ENCODE measurements at regions not wholly inside any gene's neighbourhood (a gene's known extent, or its start where the extent isn't known, plus 50 kb on each side); places are given as distances from the start of the nearest gene placed in this dataset.

- ChIA-PET CTCF (no interaction called here), POLR2A (ENCODE audit: low non-redundant PET) (no interaction called here)
- DNase-seq (ENCODE audit: low spot score) = no peak
- TF ChIP-seq CTCF (conservative IDR thresholded peaks at IDR 0.05; ENCODE audit: low read depth) = no peak
- H3K27ac ChIP-seq = no peak overlapping the region
Measured at GRCh38 chr2:34179511-34179910, 580.4 kb upstream of the FAM98A start.

DNA sequence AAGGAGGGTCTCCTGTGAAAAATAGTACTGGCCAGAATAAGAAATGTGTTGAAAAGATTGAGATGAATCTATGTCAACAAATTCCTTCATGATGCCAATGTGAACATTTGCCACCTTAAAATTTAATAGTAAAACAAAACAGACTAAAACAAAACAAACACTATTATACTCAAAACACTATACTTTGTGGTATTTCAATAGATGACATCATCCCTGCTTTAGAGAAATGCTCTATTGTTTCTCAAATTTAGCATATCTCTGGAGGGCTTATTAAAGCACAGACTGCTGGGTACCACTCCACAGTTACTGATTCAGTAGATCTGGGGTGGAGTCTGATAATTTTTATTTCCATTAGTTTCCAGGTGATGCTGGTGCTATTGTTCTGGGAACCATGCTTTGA is 579.4 kb upstream of the FAM98A start:
- no peak for DNase-seq (ENCODE audit: low spot score)
- TF ChIP-seq CTCF (conservative IDR thresholded peaks at IDR 0.05; ENCODE audit: low read depth) = no peak
- ChIA-PET CTCF (no interaction called here), POLR2A (ENCODE audit: low non-redundant PET) (no interaction called here)
- no peak overlapping the region for H3K27ac ChIP-seq

DNA sequence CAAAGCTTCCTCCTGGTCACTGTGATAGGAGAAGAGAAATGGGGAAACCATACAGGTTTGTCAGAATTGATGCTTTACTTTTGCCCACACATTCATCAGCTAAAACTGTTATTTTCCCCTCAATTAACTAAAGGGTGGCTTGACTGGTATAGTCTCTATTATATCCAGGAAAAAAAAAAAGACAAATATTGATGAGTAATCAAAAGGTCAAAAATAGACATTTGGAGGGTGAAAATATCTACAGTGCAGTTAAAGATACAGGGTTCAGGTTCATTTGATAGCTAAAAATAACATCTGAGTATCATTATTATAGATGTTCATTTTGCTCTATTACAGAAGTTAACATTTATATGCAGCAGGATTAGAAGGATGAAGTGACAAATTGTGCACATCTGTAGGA is 577.6 kb upstream of the FAM98A start:
- no peak for DNase-seq (ENCODE audit: low spot score)
- TF ChIP-seq CTCF (conservative IDR thresholded peaks at IDR 0.05; ENCODE audit: low read depth) = no peak
- no peak overlapping the region for H3K27ac ChIP-seq
- ChIA-PET POLR2A (ENCODE audit: low non-redundant PET) (no interaction called here), CTCF (no interaction called here)

DNA sequence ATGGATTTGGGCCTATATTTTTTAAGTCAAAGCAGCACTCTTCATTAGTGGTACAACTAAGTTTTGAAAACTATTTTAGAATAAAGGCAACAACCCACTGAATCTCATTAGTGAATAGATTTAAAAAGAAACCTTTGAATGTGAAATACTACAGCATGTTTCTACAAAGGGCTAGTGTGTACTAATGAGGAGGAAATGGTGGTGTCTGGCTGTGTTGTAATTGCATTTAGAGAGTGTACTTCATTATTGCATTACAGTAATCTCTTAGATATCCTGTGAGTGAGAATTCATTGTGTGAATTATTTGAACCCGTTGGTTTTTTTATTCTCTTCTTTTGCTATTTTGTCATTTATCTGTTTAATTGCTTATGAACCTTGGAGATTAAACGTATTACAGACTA is 575.4 kb upstream of the FAM98A start:
- ChIA-PET CTCF (interaction anchor here (0.6 kb wide), 1 partner anchor 36 kb away, joined by 4 read pairs; no protein-coding TSS in a partner anchor), POLR2A (ENCODE audit: low non-redundant PET) (no interaction called here)
- no peak for DNase-seq (ENCODE audit: low spot score)
- no peak overlapping the region for H3K27ac ChIP-seq
- TF ChIP-seq CTCF (conservative IDR thresholded peaks at IDR 0.05; ENCODE audit: low read depth) = no peak

DNA sequence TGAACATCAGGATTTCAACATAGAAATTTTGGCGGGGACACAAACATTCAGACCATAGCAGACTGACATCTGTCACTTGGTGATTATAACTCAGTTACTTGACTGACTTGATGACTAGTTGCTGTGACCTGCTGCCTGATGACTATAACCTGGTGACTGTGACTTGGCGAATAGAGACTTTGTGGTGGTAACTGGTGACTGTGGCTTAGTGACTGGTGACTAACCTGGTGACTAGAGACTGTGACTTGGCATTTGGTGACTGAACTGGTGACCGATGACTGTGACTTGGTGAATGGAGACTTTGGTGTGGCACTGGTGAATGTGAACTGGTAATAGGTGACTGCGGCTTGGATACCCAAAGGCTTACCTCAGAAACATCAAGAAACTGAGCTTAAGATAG is 563.1 kb upstream of the FAM98A start:
- H3K27ac ChIP-seq = no peak overlapping the region
- no peak for TF ChIP-seq CTCF (conservative IDR thresholded peaks at IDR 0.05; ENCODE audit: low read depth)
- no peak for DNase-seq (ENCODE audit: low spot score)
- CTCF ChIA-PET = interaction anchor here (0.5 kb wide), 1 partner anchor 769 kb away, joined by 4 read pairs; no protein-coding TSS in a partner anchor
- POLR2A ChIA-PET (ENCODE audit: low non-redundant PET) = no interaction called here

DNA sequence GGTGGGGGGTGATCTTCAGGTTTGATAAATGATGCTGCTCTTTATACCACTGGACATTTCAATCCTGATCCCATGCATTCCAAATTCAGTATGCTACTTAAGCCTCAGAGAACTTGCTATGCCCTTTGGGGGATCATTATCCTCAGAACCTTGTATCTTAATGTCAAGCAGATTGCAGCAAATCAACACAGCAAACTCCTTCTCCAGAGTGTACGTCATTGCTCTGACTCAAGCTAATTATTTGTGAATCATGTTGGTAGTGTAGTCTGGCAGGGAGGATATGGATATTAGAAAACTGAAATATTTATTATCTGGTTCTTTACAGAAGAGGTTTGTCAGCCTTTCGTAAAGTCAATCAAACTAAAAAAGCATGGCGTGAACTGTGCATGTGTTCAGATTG is 562.5 kb upstream of the FAM98A start:
- TF ChIP-seq CTCF (conservative IDR thresholded peaks at IDR 0.05; ENCODE audit: low read depth) = no peak
- DNase-seq (ENCODE audit: low spot score) = peak; percentile 9
- POLR2A ChIA-PET (ENCODE audit: low non-redundant PET) = no interaction called here
- no peak overlapping the region for H3K27ac ChIP-seq
- CTCF ChIA-PET = interaction anchor here (0.5 to 0.6 kb wide), 2 partner anchors 63 to 769 kb away, joined by 3 to 4 read pairs; no protein-coding TSS in a partner anchor

DNA sequence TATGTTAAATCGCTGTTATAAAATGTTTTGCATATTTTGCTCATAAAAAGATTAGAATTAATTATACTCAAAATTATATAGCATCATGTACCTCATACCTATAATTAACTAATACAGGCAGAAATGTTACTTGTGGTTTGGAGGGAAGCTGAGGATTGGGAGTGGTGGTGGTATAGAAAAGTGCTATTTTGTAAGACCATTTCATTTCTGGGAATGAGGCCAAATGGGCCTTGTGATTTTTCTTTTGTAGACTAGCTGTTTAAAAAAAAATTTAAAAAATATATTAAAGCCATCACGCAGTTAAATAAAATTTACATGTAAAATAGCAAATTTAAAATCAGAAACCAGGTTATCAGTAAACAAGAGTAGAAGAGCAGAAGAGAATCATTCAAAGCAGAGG is 560.8 kb upstream of the FAM98A start:
- CTCF ChIA-PET = no interaction called here

More for the DNA sequence above, 560.8 kb upstream of the FAM98A start:
- H3K27ac ChIP-seq = no peak overlapping the region
- no peak for DNase-seq (ENCODE audit: low spot score)
- TF ChIP-seq CTCF (conservative IDR thresholded peaks at IDR 0.05; ENCODE audit: low read depth) = no peak
- POLR2A ChIA-PET (ENCODE audit: low non-redundant PET) = no interaction called here
